H1 (cell line): ENCODE measurements at regions not wholly inside any gene's neighbourhood (a gene's known extent, or its start where the extent isn't known, plus 50 kb on each side); places are given as distances from the start of the nearest gene placed in this dataset.

ENCODE experiments used
- ATF2 ChIP-seq: IDR thresholded peaks from 2 replicates; pipeline ENCODE4 v1.6.1; 2012; ENCODE audit warnings: low read length, inconsistent platforms
- BRCA1 ChIP-seq: IDR thresholded peaks from 2 replicates; pipeline ENCODE4 v1.6.1; 2012; ENCODE audit warnings: low read depth, low read length, improper control_type of control experiment
- E2F6 ChIP-seq: IDR thresholded peaks from 2 replicates; pipeline ENCODE4 v1.6.1; 2012; ENCODE audit warnings: inconsistent platforms
- KDM5A ChIP-seq: fragments of 200-600 bp; IDR thresholded peaks from 2 replicates; pipeline ENCODE4 v1.7.1; 2012; ENCODE audit warnings: mild to moderate bottlenecking, low read length, inconsistent platforms, mixed read lengths
- SIN3A ChIP-seq, 2 experiments: IDR thresholded peaks in 1 of 2; conservative IDR thresholded peaks in 1 of 2; 2 replicates each; pipeline ENCODE4 v1.6.1; 2011 to 2012; ENCODE audit warnings: low read length in 2 of 2, improper control_type of control experiment in 1 of 2, low read depth in 1 of 2, mild to moderate bottlenecking in 1 of 2

GRCh38 chr10:128864554-128865295 lies 602.3 kb upstream of the MGMT start (continued):
- no peak for TF ChIP-seq E2F6
- no peak for TF ChIP-seq BRCA1
- no peak for TF ChIP-seq SIN3A (conservative IDR thresholded peaks at IDR 0.05 in 1 of 2, IDR thresholded peaks at IDR 0.05 in 1 of 2; ENCODE audit: low read depth in 1 of 2, low read length in 2 of 2)
- TF ChIP-seq ATF2: no peak
- no peak for TF ChIP-seq KDM5A
- TF ChIP-seq, all 59 proteins: peak for 0
